ENCODE measurements at regions not wholly inside any gene's neighbourhood (a gene's known extent, or its start where the extent isn't known, plus 50 kb on each side); places are given as distances from the start of the nearest gene placed in this dataset.

DNA sequence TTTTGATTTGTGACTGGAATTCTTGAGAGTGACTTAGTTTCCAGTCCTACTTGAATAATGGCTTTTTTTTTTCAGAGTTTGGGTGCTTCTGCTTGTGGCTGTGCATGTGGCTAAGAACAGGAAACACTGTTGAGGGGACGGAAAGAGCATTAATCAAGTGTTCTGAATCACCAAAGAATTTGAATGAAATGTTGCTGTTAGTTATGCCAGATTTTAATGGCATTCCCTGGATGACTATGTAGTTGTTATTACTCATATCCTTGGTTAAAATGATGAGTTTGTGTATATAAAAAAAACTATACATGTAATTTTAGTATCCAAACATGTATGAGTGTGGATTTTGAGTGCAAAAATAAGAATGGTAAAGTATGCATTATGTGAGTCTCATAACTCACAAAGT is 347.9 kb downstream of the BCAT1 start:
- TF ChIP-seq, protein P1, sequence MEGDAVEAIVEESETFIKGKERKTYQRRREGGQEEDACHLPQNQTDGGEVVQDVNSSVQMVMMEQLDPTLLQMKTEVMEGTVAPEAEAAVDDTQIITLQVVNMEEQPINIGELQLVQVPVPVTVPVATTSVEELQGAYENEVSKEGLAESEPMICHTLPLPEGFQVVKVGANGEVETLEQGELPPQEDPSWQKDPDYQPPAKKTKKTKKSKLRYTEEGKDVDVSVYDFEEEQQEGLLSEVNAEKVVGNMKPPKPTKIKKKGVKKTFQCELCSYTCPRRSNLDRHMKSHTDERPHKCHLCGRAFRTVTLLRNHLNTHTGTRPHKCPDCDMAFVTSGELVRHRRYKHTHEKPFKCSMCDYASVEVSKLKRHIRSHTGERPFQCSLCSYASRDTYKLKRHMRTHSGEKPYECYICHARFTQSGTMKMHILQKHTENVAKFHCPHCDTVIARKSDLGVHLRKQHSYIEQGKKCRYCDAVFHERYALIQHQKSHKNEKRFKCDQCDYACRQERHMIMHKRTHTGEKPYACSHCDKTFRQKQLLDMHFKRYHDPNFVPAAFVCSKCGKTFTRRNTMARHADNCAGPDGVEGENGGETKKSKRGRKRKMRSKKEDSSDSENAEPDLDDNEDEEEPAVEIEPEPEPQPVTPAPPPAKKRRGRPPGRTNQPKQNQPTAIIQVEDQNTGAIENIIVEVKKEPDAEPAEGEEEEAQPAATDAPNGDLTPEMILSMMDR (IDR thresholded peaks at IDR 0.05), result no peak
- TF ChIP-seq POLR2A (IDR thresholded peaks at IDR 0.05) (no peak), EP300 (IDR thresholded peaks at IDR 0.05) (no peak)
